Astrocyte (in vitro differentiated cells and primary cell): ENCODE measurements at regions not wholly inside any gene's neighbourhood (a gene's known extent, or its start where the extent isn't known, plus 50 kb on each side); places are given as distances from the start of the nearest gene placed in this dataset.
"Not testable (repeated sequence)": the region's sequence is repeated elsewhere in the genome, so short reads cannot be mapped to it uniquely, and the experiment has no call there.

Source experiments
- DNase-seq: peaks from one replicate; pipeline ENCODE4 v3.0.0-alpha.2; 2010; ENCODE audit warnings: low read depth
- FAIRE-seq: peaks from 2 replicates; lab custom pipeline; 2011; peaks lifted over from hg19 to GRCh38; lab: Jason Lieb, UNC
- H2AFZ ChIP-seq: 2 replicates; pipeline ENCODE4 v1.6.0; 2012; ENCODE audit warnings: low read depth, low read length, inconsistent platforms
- H3K27ac ChIP-seq: 2 replicates; pipeline ENCODE4 v1.5.1; 2011; ENCODE audit warnings: low read depth, low read length, inconsistent platforms
- H3K27me3 ChIP-seq: 2 replicates; pipeline ENCODE4 v1.6.0; 2011; ENCODE audit warnings: low read length, inconsistent platforms; ENCODE audit not compliant: insufficient read depth
- H3K36me3 ChIP-seq: 2 replicates; pipeline ENCODE4 v1.5.1; 2011; ENCODE audit warnings: low read length, inconsistent platforms; ENCODE audit not compliant: insufficient read depth
- H3K4me1 ChIP-seq: 2 replicates; pipeline ENCODE4 v1.5.1; 2011; ENCODE audit warnings: low read length, inconsistent platforms; ENCODE audit not compliant: insufficient read depth
- H3K4me2 ChIP-seq: 2 replicates; pipeline ENCODE4 v1.6.0; 2012; ENCODE audit warnings: low read length, inconsistent platforms
- H3K4me3 ChIP-seq: 2 replicates; pipeline ENCODE4 v1.5.1; 2011; ENCODE audit warnings: low read depth, mild to moderate bottlenecking, low read length, inconsistent platforms; ENCODE audit not compliant: insufficient read depth
- H3K79me2 ChIP-seq: 2 replicates; pipeline ENCODE4 v1.6.0; 2012; ENCODE audit warnings: mild to moderate bottlenecking, low read length, inconsistent platforms; ENCODE audit not compliant: insufficient read depth
- H3K9ac ChIP-seq: 2 replicates; pipeline ENCODE4 v1.6.0; 2012; ENCODE audit warnings: mild to moderate bottlenecking, low read length, inconsistent platforms
- H3K9me3 ChIP-seq: 2 replicates; pipeline ENCODE4 v1.5.1; 2012; ENCODE audit warnings: low read depth, mild to moderate bottlenecking, low read length, inconsistent platforms; ENCODE audit not compliant: insufficient read depth
- H4K20me1 ChIP-seq: 2 replicates; pipeline ENCODE4 v1.6.0; 2012; ENCODE audit warnings: low read length, inconsistent platforms; ENCODE audit not compliant: insufficient read depth
- H3K27ac Mint-ChIP-seq: one replicate; pipeline ENCODE4 v1.8.0; 2021; ENCODE audit warnings: mild to moderate bottlenecking, mixed read lengths; ENCODE audit not compliant: unreplicated experiment
- H3K27me3 Mint-ChIP-seq: one replicate; pipeline ENCODE4 v1.8.0; 2021; ENCODE audit warnings: low read depth, mixed read lengths; ENCODE audit not compliant: unreplicated experiment
- H3K36me3 Mint-ChIP-seq: one replicate; pipeline ENCODE4 v1.8.0; 2021; ENCODE audit warnings: low read depth, mixed read lengths; ENCODE audit not compliant: unreplicated experiment
- H3K4me1 Mint-ChIP-seq: one replicate; pipeline ENCODE4 v1.8.0; 2021; ENCODE audit warnings: low read depth, mixed read lengths; ENCODE audit not compliant: unreplicated experiment
- H3K4me3 Mint-ChIP-seq: one replicate; pipeline ENCODE4 v1.8.0; 2021; ENCODE audit warnings: mild to moderate bottlenecking, moderate library complexity, mixed read lengths; ENCODE audit not compliant: unreplicated experiment
- H3K9me3 Mint-ChIP-seq: one replicate; pipeline ENCODE4 v1.8.0; 2021; ENCODE audit warnings: mild to moderate bottlenecking, mixed read lengths; ENCODE audit not compliant: unreplicated experiment
- CTCF ChIP-seq: IDR thresholded peaks from 2 replicates; pipeline ENCODE4 v1.5.1; 2011; ENCODE audit warnings: low read depth, mild to moderate bottlenecking, inconsistent platforms, low read length, moderate library complexity; ENCODE audit not compliant: insufficient read depth
- EZH2 ChIP-seq: IDR thresholded peaks from 2 replicates; pipeline ENCODE4 v1.6.1; 2012; ENCODE audit warnings: mild to moderate bottlenecking, low read length, inconsistent platforms; ENCODE audit not compliant: insufficient read depth

- H3K4me3 ChIP-seq: no peak overlapping the region
- no peak for TF ChIP-seq CTCF
- no peak for TF ChIP-seq EZH2
- Mint-ChIP-seq H3K4me1 (no peaks in the 10 kb centered on the region), H3K27me3 (no peaks in the 10 kb centered on the region), H3K9me3 (peaks cover 5% of the 10 kb centered on the region), H3K4me3 (no peak overlapping the region), H3K36me3 (no peaks in the 10 kb centered on the region), H3K27ac (no peak overlapping the region)
- no peak for FAIRE-seq
- H3K4me1 ChIP-seq: no peaks in the 10 kb centered on the region
- H3K27me3 ChIP-seq: no peaks in the 10 kb centered on the region
- no peaks in the 10 kb centered on the region for H3K79me2 ChIP-seq
- DNase-seq: no peak
- H2AFZ ChIP-seq: no peak overlapping the region
- no peak overlapping the region for H3K27ac ChIP-seq
- H3K9me3 ChIP-seq: no peaks in the 10 kb centered on the region
- no peak overlapping the region for H3K4me2 ChIP-seq
- no peaks in the 10 kb centered on the region for H4K20me1 ChIP-seq
- no peaks in the 10 kb centered on the region for H3K36me3 ChIP-seq
- H3K9ac ChIP-seq: no peak overlapping the region
Measured at GRCh38 chr4:57726154-57726553, 616.0 kb upstream of the IGFBP7 start.

GRCh38 chr4:57719456-57719855 lies 609.3 kb upstream of the IGFBP7 start:
- no peaks in the 10 kb centered on the region for H3K79me2 ChIP-seq
- H3K4me1 Mint-ChIP-seq: no peaks in the 10 kb centered on the region
- no peaks in the 10 kb centered on the region for H3K27me3 Mint-ChIP-seq
- H3K9ac ChIP-seq: no peak overlapping the region
- H3K36me3 Mint-ChIP-seq: no peaks in the 10 kb centered on the region
- no peaks in the 10 kb centered on the region for H3K9me3 ChIP-seq
- H3K9me3 Mint-ChIP-seq: peaks cover 5% of the 10 kb centered on the region
- no peaks in the 10 kb centered on the region for H3K27me3 ChIP-seq
- no peak overlapping the region for H3K4me2 ChIP-seq
- no peak overlapping the region for H3K27ac ChIP-seq
- H3K4me3 ChIP-seq: no peak overlapping the region
- H3K36me3 ChIP-seq: no peaks in the 10 kb centered on the region
- no peak overlapping the region for H2AFZ ChIP-seq
- TF ChIP-seq CTCF (no peak), EZH2 (no peak)
- H3K4me3 Mint-ChIP-seq: no peak overlapping the region
- no peaks in the 10 kb centered on the region for H3K4me1 ChIP-seq
- DNase-seq: no peak
- FAIRE-seq: no peak
- no peaks in the 10 kb centered on the region for H4K20me1 ChIP-seq
- H3K27ac Mint-ChIP-seq: no peak overlapping the region

GRCh38 chr4:57714313-57714712 lies 604.1 kb upstream of the IGFBP7 start:
- H3K9me3 Mint-ChIP-seq, H3K4me3 Mint-ChIP-seq, H3K27ac Mint-ChIP-seq, H3K4me1 Mint-ChIP-seq, H3K27ac ChIP-seq, H3K27me3 Mint-ChIP-seq, H3K4me3 ChIP-seq, DNase-seq, H3K9me3 ChIP-seq, H3K27me3 ChIP-seq, H3K4me1 ChIP-seq, H3K36me3 ChIP-seq, H3K9ac ChIP-seq, H3K36me3 Mint-ChIP-seq, H3K79me2 ChIP-seq, H4K20me1 ChIP-seq, H3K4me2 ChIP-seq, H2AFZ ChIP-seq, FAIRE-seq: not testable (repeated sequence)
